MCF 10A (cell line): ENCODE measurements at regions not wholly inside any gene's neighbourhood (a gene's known extent, or its start where the extent isn't known, plus 50 kb on each side); places are given as distances from the start of the nearest gene placed in this dataset.
"Not testable (repeated sequence)": the region's sequence is repeated elsewhere in the genome, so short reads cannot be mapped to it uniquely, and the experiment has no call there.

Source experiments
- BruUV-seq: library from RNA; stranded (reverse); fragments of 400-500 nt; replicated peaks from 2 replicates; lab custom pipeline; 2021; lab: Mats Ljungman, UMichigan
- CTCF ChIA-PET: fragments of 300-600 bp; sonication (Branson Sonifier 250); formaldehyde crosslinking; extraction: SDS; loops from one replicate; lab custom pipeline; 2021; ENCODE audit warnings: antibody characterized with exemption, inconsistent platforms; lab: Yijun Ruan, JAX
- POLR2A ChIA-PET: fragments of 300-600, 350-650 bp; sonication (Branson Sonifier 250); formaldehyde crosslinking; extraction: SDS; loops from one replicate; lab custom pipeline; 2020; ENCODE audit warnings: antibody characterized with exemption, inconsistent platforms; lab: Yijun Ruan, JAX
- DNase-seq: peaks from one replicate; pipeline ENCODE4 v3.0.0-alpha.2; 2018; ENCODE audit not compliant: unreplicated experiment
- H3K27ac Mint-ChIP-seq: one replicate; pipeline ENCODE4 v1.8.0; 2022; ENCODE audit warnings: mild to moderate bottlenecking, low read depth, mixed read lengths; ENCODE audit not compliant: unreplicated experiment
- H3K27me3 Mint-ChIP-seq: one replicate; pipeline ENCODE4 v1.8.0; 2022; ENCODE audit warnings: mixed read lengths; ENCODE audit not compliant: insufficient read depth, unreplicated experiment
- H3K36me3 Mint-ChIP-seq: one replicate; pipeline ENCODE4 v1.8.0; 2022; ENCODE audit warnings: mild to moderate bottlenecking, moderate library complexity, mixed read lengths; ENCODE audit not compliant: insufficient read depth, unreplicated experiment
- H3K4me1 Mint-ChIP-seq: one replicate; pipeline ENCODE4 v1.8.0; 2022; ENCODE audit warnings: mixed read lengths; ENCODE audit not compliant: insufficient read depth, unreplicated experiment
- H3K4me3 Mint-ChIP-seq: one replicate; pipeline ENCODE4 v1.8.0; 2022; ENCODE audit warnings: mild to moderate bottlenecking, moderate library complexity, mixed read lengths; ENCODE audit not compliant: unreplicated experiment
- H3K9me3 Mint-ChIP-seq: one replicate; pipeline ENCODE4 v1.8.0; 2022; ENCODE audit warnings: mixed read lengths; ENCODE audit not compliant: unreplicated experiment
- intact Hi-C: fragments of 100-400 bp; cut with micrococcal nuclease; formaldehyde crosslinking; loops from 2 replicates; pipeline ENCODE4 v1.14.1; 2022
- TF ChIP-seq, protein P1 (sequence below): fragments of 200-600 bp; IDR thresholded peaks from one replicate; pipeline ENCODE4 v1.8.0; 2022; ENCODE audit warnings: antibody characterized with exemption, mild to moderate bottlenecking; ENCODE audit not compliant: unreplicated experiment

DNA sequence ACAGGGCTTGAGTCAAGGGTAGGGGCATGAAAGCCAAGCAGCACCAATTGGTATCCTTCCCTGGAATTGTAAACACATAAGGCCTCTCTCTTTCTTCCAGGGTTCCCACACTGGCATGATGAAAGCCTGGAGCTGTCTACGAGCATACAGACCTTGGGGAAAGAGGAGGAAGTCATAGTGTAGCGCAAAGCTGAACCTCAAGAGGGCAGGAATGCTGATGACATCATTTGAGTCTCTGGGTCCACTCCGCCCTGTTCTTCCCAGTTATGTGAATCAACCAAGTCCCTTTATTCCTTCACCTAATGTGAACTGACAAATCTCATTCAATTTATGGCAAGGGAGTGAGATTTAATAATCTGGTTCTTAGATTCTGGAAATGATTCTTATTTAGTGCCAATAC, 266.4 kb upstream of the NCAM1 start:
- no TSS peak for BruUV-seq
- peaks cover 1% of the 10 kb centered on the region for H3K36me3 Mint-ChIP-seq
- intact Hi-C loops = no loop called here
- H3K27me3 Mint-ChIP-seq = no peaks in the 10 kb centered on the region
- H3K9me3 Mint-ChIP-seq = no peaks in the 10 kb centered on the region
- no peak overlapping the region for H3K27ac Mint-ChIP-seq
- TF ChIP-seq, protein P1, sequence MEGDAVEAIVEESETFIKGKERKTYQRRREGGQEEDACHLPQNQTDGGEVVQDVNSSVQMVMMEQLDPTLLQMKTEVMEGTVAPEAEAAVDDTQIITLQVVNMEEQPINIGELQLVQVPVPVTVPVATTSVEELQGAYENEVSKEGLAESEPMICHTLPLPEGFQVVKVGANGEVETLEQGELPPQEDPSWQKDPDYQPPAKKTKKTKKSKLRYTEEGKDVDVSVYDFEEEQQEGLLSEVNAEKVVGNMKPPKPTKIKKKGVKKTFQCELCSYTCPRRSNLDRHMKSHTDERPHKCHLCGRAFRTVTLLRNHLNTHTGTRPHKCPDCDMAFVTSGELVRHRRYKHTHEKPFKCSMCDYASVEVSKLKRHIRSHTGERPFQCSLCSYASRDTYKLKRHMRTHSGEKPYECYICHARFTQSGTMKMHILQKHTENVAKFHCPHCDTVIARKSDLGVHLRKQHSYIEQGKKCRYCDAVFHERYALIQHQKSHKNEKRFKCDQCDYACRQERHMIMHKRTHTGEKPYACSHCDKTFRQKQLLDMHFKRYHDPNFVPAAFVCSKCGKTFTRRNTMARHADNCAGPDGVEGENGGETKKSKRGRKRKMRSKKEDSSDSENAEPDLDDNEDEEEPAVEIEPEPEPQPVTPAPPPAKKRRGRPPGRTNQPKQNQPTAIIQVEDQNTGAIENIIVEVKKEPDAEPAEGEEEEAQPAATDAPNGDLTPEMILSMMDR = no peak
- peaks cover 8% of the 10 kb centered on the region for H3K4me1 Mint-ChIP-seq
- ChIA-PET POLR2A (interaction anchor here (0.7 kb wide), 1 partner anchor 372 kb away, joined by 3 read pairs; no protein-coding TSS in a partner anchor), CTCF (interaction anchor here (0.6 to 0.8 kb wide), 3 partner anchors 24 to 917 kb away, joined by 3 read pairs; no protein-coding TSS in a partner anchor)
- no peak overlapping the region for H3K4me3 Mint-ChIP-seq
- DNase-seq = peak; percentile 45

DNA sequence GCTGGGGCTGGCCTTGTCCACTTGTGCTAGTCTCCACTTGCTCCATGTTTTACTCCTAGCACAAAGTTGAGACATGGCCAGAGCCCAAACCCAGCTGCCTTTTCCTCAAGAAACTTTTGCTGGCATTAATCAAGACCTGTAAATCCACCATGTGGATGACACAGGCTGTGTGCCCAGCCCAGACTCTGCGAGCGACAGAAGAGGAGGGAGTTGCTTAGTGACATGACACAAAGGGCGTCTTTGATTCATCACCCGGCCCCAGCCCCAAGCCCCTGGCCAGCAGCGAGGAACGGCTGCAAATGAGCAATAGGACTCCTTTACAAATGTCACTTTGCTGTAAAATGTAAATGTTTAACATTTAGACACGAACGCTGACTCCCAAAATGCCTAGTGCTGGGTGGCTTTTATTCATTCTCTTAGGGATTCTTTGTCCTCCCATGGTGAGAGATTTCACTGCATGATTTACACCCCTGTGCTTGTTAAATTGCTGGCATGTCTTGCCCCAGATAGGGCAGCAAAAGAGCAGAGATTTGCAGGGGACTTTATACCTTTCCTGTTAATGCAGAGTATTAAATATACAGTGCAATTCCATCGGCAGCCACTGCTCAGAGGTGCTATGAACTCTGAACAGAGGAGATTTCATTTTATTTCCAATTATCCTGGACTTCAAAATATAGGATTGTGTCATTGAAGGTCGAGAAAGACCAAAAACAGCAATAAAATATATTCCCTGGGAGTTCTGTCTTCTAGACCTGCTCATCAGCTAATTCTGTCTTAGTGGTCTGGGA, 263.6 kb upstream of the NCAM1 start:
- POLR2A ChIA-PET = no interaction called here
- no peak overlapping the region for H3K4me3 Mint-ChIP-seq
- CTCF ChIA-PET = interaction anchor here (1.0 kb wide), 1 partner anchor 97 kb away, joined by 4 read pairs; no protein-coding TSS in a partner anchor
- intact Hi-C loops = no loop called here
- DNase-seq = no peak
- TF ChIP-seq, protein P1 = no peak
- H3K27me3 Mint-ChIP-seq = no peaks in the 10 kb centered on the region
- H3K36me3 Mint-ChIP-seq = no peaks in the 10 kb centered on the region
- H3K9me3 Mint-ChIP-seq = no peaks in the 10 kb centered on the region
- BruUV-seq = no TSS peak
- H3K27ac Mint-ChIP-seq = no peak overlapping the region
- H3K4me1 Mint-ChIP-seq = peaks cover 8% of the 10 kb centered on the region

DNA sequence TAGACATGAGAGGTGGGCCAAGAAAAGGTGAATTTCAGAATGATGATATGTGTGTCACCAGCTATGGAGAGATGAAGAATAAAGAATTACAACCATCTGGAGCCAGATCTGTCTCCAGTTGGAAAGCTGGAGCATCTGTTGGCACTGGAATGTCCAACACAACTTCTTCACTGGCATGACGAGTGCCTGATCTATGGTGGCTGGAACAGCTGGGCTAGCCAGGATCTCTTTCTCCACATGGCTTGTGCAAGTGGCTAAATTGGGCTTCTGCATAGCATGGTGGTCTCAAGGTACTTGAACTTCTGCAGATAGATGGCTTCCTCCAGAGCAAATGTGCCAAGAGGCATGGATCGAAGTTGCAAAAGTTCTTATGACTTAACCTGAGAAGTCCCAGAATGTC, 256.1 kb upstream of the NCAM1 start:
- no peaks in the 10 kb centered on the region for H3K4me1 Mint-ChIP-seq
- intact Hi-C loops = no loop called here
- no peaks in the 10 kb centered on the region for H3K36me3 Mint-ChIP-seq
- no peaks in the 10 kb centered on the region for H3K9me3 Mint-ChIP-seq
- H3K4me3 Mint-ChIP-seq = no peak overlapping the region
- ChIA-PET POLR2A (no interaction called here), CTCF (interaction anchor here (0.6 kb wide), 1 partner anchor 449 kb away, joined by 3 read pairs; no protein-coding TSS in a partner anchor)
- TF ChIP-seq, protein P1 = no peak
- no peak for DNase-seq
- peaks cover 23% of the 10 kb centered on the region for H3K27me3 Mint-ChIP-seq
- no TSS peak for BruUV-seq
- H3K27ac Mint-ChIP-seq = no peak overlapping the region

DNA sequence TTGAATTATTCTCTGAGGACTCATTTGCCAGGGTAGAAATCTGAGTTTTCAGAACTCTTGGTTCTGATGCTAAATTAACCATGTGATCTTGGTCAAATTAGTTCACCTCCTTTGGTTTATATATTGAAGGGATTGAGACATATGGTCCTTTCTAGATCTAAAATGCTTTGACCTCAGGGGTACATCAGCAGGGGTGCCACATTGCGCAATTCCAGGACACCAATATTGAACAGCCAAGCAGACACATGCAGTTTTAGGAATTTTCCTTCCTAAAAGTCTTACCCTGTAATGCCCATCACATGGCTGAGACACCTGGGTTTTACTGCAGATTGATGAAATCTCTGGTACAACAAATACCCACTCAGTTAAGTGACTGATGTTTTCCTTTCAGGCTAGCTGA, 254.4 kb upstream of the NCAM1 start:
- Mint-ChIP-seq H3K4me1 (no peaks in the 10 kb centered on the region), H3K9me3 (no peaks in the 10 kb centered on the region), H3K27ac (no peak overlapping the region), H3K36me3 (no peaks in the 10 kb centered on the region), H3K4me3 (no peak overlapping the region), H3K27me3 (peaks cover 36% of the 10 kb centered on the region)
- no TSS peak for BruUV-seq
- intact Hi-C loops = no loop called here
- no peak for DNase-seq
- TF ChIP-seq, protein P1 = no peak
- ChIA-PET POLR2A (no interaction called here), CTCF (no interaction called here)

DNA sequence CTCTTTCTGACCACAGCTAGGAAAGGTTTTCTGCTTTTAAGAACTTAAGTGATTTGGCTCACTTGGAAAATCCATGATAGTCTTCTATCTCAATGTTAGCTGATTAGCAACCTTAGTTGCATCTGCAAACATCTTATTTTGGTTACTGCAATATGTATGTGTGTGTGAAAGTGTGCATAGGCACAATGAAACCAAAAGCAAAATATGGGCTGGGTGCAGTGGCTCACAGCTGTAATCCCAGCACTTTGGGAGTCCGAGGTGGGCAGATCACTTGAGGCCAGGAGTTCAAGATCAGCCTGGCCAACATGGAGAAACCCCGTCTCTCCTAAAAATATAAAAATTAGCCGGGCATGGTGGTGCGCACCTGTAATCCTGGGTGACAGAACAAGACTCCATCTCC, 246.9 kb upstream of the NCAM1 start:
- peaks cover 67% of the 10 kb centered on the region for H3K27me3 Mint-ChIP-seq
- DNase-seq, H3K9me3 Mint-ChIP-seq, H3K36me3 Mint-ChIP-seq, POLR2A ChIA-PET, H3K4me1 Mint-ChIP-seq, CTCF ChIA-PET, H3K27ac Mint-ChIP-seq, H3K4me3 Mint-ChIP-seq, BruUV-seq, intact Hi-C loops: not testable (repeated sequence)
